HepG2 (cell line): ENCODE measurements at regions not wholly inside any gene's neighbourhood (a gene's known extent, or its start where the extent isn't known, plus 50 kb on each side); places are given as distances from the start of the nearest gene placed in this dataset.

Source experiments
- ATF7-NPFF ChIP-seq: sonication (generic); formaldehyde crosslinking; IDR thresholded peaks from 2 replicates; pipeline ENCODE4 v1.8.1; 2023; ENCODE audit warnings: mild to moderate bottlenecking, low read depth, missing genetic modification reagents, moderate library complexity
- CHCHD3 ChIP-seq: sonication (generic); formaldehyde crosslinking; IDR thresholded peaks from 2 replicates; pipeline ENCODE4 v1.8.0; 2022; ENCODE audit warnings: mild to moderate bottlenecking, missing genetic modification reagents, moderate library complexity
- CREB1 ChIP-seq, 2 experiments: fragments of 450-650 bp in 1 of 2; IDR thresholded peaks; 2 replicates each; pipeline ENCODE4 v1.6.1; 2016 to 2017; ENCODE audit warnings: control low read depth in 1 of 2, mild to moderate bottlenecking in 1 of 2, missing compliant biosample characterization in 1 of 2, missing genetic modification characterization in 1 of 2
- FOXK1 ChIP-seq: sonication (generic); formaldehyde crosslinking; IDR thresholded peaks from 2 replicates; pipeline ENCODE4 v1.4.0; 2020; ENCODE audit warnings: low read depth, missing genetic modification reagents, borderline replicate concordance
- GATAD2A ChIP-seq: IDR thresholded peaks from 2 replicates; pipeline ENCODE4 v1.6.1; 2016
- HMG20B ChIP-seq: conservative IDR thresholded peaks from 2 replicates; pipeline ENCODE4 v1.6.1; 2016; ENCODE audit warnings: missing genetic modification reagents, missing compliant biosample characterization
- HNRNPLL ChIP-seq: fragments of 200-400 bp; formaldehyde crosslinking; IDR thresholded peaks from 2 replicates; pipeline ENCODE4 v1.6.1; 2017; ENCODE audit warnings: mild to moderate bottlenecking, low read depth, low read length; ENCODE audit not compliant: poor library complexity, severe bottlenecking
- KLF15 ChIP-seq: sonication (generic); formaldehyde crosslinking; IDR thresholded peaks from 2 replicates; pipeline ENCODE4 v1.8.1; 2023; ENCODE audit warnings: borderline replicate concordance, mild to moderate bottlenecking, inconsistent platforms, missing genetic modification reagents, mixed read lengths
- MIER3 ChIP-seq: IDR thresholded peaks from 2 replicates; pipeline ENCODE4 v1.6.1; 2016; ENCODE audit warnings: missing compliant biosample characterization, borderline replicate concordance
- NFKB2 ChIP-seq: sonication (generic); formaldehyde crosslinking; IDR thresholded peaks from 2 replicates; pipeline ENCODE4 v1.4.0; 2020; ENCODE audit warnings: missing genetic modification reagents, borderline replicate concordance
- NRL ChIP-seq: sonication (generic); formaldehyde crosslinking; IDR thresholded peaks from 2 replicates; pipeline ENCODE4 v1.5.0; 2020; ENCODE audit warnings: missing genetic modification reagents, mild to moderate bottlenecking, moderate library complexity, borderline replicate concordance
- SMARCC2 ChIP-seq: fragments of 450-650 bp; IDR thresholded peaks from 2 replicates; pipeline ENCODE4 v1.6.1; 2017; ENCODE audit warnings: antibody characterized with exemption, mild to moderate bottlenecking
- SOX13 ChIP-seq, 3 experiments: fragments of 450-650 bp in 1 of 3; sonication (generic) in 1 of 3; formaldehyde crosslinking in 1 of 3; IDR thresholded peaks in 2 of 3; conservative IDR thresholded peaks in 1 of 3; 2 replicates each; pipeline versions ENCODE4 v1.5.0 to v1.6.1; 2016 to 2020; ENCODE audit warnings: antibody characterized with exemption in 1 of 3, mild to moderate bottlenecking in 1 of 3, missing compliant biosample characterization in 1 of 3, missing genetic modification reagents in 1 of 3, moderate library complexity in 1 of 3
- TMF1 ChIP-seq: sonication (generic); formaldehyde crosslinking; IDR thresholded peaks from 2 replicates; pipeline ENCODE4 v1.8.1; 2022; ENCODE audit warnings: low read depth, missing genetic modification reagents
- ZFP1 ChIP-seq: IDR thresholded peaks from 2 replicates; pipeline ENCODE4 v1.6.1; 2016
- ZFP36L1 ChIP-seq: sonication (generic); formaldehyde crosslinking; IDR thresholded peaks from 2 replicates; pipeline ENCODE4 v1.8.0; 2022; ENCODE audit warnings: mild to moderate bottlenecking, missing genetic modification reagents, moderate library complexity
- ZFP37 ChIP-seq: sonication (generic); formaldehyde crosslinking; IDR thresholded peaks from 2 replicates; pipeline ENCODE4 v1.4.0; 2020; ENCODE audit warnings: missing genetic modification reagents, borderline replicate concordance
- ZFX ChIP-seq: sonication (generic); formaldehyde crosslinking; IDR thresholded peaks from 2 replicates; pipeline ENCODE4 v1.4.0; 2020; ENCODE audit warnings: mild to moderate bottlenecking, low read depth, missing genetic modification reagents, moderate library complexity
- ZNF263 ChIP-seq: sonication (generic); formaldehyde crosslinking; IDR thresholded peaks from 2 replicates; pipeline ENCODE4 v1.4.0; 2020; ENCODE audit warnings: missing genetic modification reagents
- ZNF3 ChIP-seq: IDR thresholded peaks from 2 replicates; pipeline ENCODE4 v1.7.0; 2017; ENCODE audit warnings: inconsistent platforms
- ZNF598 ChIP-seq: sonication (generic); formaldehyde crosslinking; IDR thresholded peaks from 2 replicates; pipeline ENCODE4 v1.5.1; 2020; ENCODE audit warnings: mild to moderate bottlenecking, missing genetic modification reagents, borderline replicate concordance
- ZNF749 ChIP-seq: sonication (generic); formaldehyde crosslinking; IDR thresholded peaks from 2 replicates; pipeline ENCODE4 v1.8.0; 2022; ENCODE audit warnings: mild to moderate bottlenecking, missing genetic modification reagents, moderate library complexity, borderline replicate concordance
- ZSCAN30 ChIP-seq: sonication (generic); formaldehyde crosslinking; IDR thresholded peaks from 2 replicates; pipeline ENCODE4 v1.5.0; 2020; ENCODE audit warnings: mild to moderate bottlenecking, missing genetic modification reagents
- TF ChIP-seq, protein P1 (sequence below): sonication (generic); formaldehyde crosslinking; conservative IDR thresholded peaks from 2 replicates; pipeline ENCODE4 v1.4.0; 2020; ENCODE audit warnings: missing genetic modification reagents
- TF ChIP-seq, protein P2 (sequence below): sonication (generic); formaldehyde crosslinking; IDR thresholded peaks from 2 replicates; pipeline ENCODE4 v1.5.0; 2020; ENCODE audit warnings: missing genetic modification reagents
- TF ChIP-seq, protein P3 (sequence below): sonication (generic); formaldehyde crosslinking; IDR thresholded peaks from 2 replicates; pipeline ENCODE4 v1.8.0; 2022; ENCODE audit warnings: missing genetic modification reagents, mild to moderate bottlenecking, inconsistent platforms, borderline replicate concordance

DNA sequence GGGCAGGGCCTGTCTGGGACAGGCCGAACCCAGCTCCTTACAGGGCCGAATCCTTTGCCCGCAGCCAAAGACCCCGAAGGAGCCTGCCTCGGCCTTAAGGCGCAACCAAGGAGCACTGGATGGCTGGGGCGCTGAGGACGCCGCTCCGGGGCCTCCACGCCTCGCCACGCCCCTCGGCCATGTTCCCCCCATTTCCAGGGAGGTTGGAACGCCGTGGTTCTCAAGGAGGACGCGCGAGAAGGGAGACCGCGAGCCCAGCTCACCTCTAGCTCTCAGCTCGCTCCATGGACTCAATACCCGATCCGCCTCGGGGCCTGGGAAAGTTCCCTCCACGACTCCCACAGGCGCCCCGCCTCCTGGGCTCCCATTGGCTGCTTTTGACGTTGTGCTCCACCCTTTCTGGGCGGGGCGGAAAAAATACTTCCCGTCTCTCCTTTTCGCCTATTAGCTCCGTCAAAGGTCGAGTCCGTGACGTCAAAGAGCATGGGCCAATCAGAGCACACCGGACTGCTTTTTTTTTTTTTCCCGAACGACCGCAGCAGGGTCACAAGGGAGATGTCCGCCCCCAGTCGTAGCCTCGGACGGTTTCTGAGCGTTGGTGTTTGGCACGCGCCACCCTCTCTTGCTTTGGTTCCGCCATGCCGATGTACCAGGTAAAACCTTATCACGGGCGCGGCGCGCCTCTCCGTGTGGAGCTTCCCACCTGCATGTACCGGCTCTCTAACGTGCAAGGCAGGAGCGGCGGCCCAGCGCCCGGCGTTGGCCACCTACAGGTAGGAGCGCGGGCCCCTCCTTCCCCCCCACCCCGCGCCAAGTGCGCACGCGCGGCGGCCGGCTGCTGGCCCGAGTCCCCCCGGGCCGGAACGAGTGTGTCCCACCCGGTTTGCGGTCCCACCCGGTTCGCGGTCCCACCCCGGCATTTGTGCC, 305.7 kb downstream of the TYW1 start (continued):
- TF ChIP-seq, protein P1, sequence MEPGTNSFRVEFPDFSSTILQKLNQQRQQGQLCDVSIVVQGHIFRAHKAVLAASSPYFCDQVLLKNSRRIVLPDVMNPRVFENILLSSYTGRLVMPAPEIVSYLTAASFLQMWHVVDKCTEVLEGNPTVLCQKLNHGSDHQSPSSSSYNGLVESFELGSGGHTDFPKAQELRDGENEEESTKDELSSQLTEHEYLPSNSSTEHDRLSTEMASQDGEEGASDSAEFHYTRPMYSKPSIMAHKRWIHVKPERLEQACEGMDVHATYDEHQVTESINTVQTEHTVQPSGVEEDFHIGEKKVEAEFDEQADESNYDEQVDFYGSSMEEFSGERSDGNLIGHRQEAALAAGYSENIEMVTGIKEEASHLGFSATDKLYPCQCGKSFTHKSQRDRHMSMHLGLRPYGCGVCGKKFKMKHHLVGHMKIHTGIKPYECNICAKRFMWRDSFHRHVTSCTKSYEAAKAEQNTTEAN (CRISPR knock-in tag): 0 out of 2 replicates have a peak, but pooled peaks have one; percentile 19
- TF ChIP-seq, protein P2, sequence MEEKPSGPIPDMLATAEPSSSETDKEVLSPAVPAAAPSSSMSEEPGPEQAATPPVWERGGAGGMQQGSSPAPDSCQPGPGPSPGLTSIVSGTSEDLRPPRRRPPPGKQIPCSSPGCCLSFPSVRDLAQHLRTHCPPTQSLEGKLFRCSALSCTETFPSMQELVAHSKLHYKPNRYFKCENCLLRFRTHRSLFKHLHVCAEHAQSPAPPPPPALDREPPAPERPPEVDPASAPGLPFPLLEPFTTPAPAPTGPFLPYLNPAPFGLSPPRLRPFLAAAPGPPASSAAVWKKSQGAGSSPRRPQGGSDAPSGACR: peak; percentile 45; the same call in 1 of the 2 replicates
- TF ChIP-seq ZNF749 (CRISPR knock-in tag) (peak; percentile 56; the same call in 1 of the 2 replicates), MIER3 (no peak; the same call in 1 of the 2 replicates), GATAD2A (no peak), CHCHD3 (CRISPR knock-in tag) (no peak), ZNF598 (CRISPR knock-in tag) (0 out of 2 replicates have a peak, but pooled peaks have one; percentile 64), ZFP37 (CRISPR knock-in tag) (no peak), KLF15 (CRISPR knock-in tag) (0 out of 2 replicates have a peak, but pooled peaks have one; percentile 10), SOX13 (IDR thresholded peaks at IDR 0.05) (no peak), SOX13 (CRISPR knock-in tag; conservative IDR thresholded peaks at IDR 0.05 in 1 of 2, IDR thresholded peaks at IDR 0.05 in 1 of 2) (0 out of 4 replicates have a peak, but pooled peaks of 1 of the 2 experiments have one; percentile 19), FOXK1 (CRISPR knock-in tag) (0 out of 2 replicates have a peak, but pooled peaks have one; percentile 65), HMG20B (CRISPR knock-in tag) (no peak), CREB1 (IDR thresholded peaks at IDR 0.05) (peak; percentile 96), CREB1 (CRISPR knock-in tag; IDR thresholded peaks at IDR 0.05) (peak; percentile 97), NFKB2 (CRISPR knock-in tag) (peak; percentile 75; the same call in 1 of the 2 replicates), NRL (CRISPR knock-in tag) (peak; percentile 24), ZFP36L1 (peak; percentile 69; the same call in 1 of the 2 replicates), ZNF3 (CRISPR knock-in tag) (0 out of 2 replicates have a peak, but pooled peaks have one; percentile 37), TMF1 (CRISPR knock-in tag) (no peak), SMARCC2 (no peak), ZFP1 (CRISPR knock-in tag) (no peak), ZNF263 (CRISPR knock-in tag) (no peak), ZSCAN30 (CRISPR knock-in tag) (0 out of 2 replicates have a peak, but pooled peaks have one; percentile 79), HNRNPLL (peak; percentile 59), ZFX (peak; percentile 97), ATF7-NPFF (peak; percentile 55; the same call in 1 of the 2 replicates)
- TF ChIP-seq, protein P3, sequence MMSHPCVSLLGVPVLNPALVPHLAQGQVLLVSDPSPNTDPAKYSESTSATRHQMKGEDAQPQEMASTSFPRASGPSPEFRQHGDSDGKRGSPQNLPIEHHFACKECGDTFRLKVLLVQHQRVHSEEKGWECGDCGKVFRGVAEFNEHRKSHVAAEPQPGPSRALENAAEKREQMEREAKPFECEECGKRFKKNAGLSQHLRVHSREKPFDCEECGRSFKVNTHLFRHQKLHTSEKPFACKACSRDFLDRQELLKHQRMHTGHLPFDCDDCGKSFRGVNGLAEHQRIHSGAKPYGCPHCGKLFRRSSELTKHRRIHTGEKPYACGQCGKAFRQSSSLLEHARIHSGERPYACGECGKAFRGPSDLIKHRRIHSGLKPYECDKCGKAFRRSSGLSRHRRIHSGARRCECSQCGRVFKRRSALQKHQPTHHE: 0 out of 2 replicates have a peak, but pooled peaks have one; percentile 62
